ENCODE measurements at regions not wholly inside any gene's neighbourhood (a gene's known extent, or its start where the extent isn't known, plus 50 kb on each side); places are given as distances from the start of the nearest gene placed in this dataset.
A peak's percentile ranks its signal among the peaks of the same experiment; 100 is the strongest.
"Not testable (repeated sequence)": the region's sequence is repeated elsewhere in the genome, so short reads cannot be mapped to it uniquely, and the experiment has no call there.

- Histone ChIP-seq H2AFZ (ENCODE audit: low read length) (no peak overlapping the region), H3K4me3 (ENCODE audit: low read length) (no peak overlapping the region), H3K27ac (ENCODE audit: low read length) (no peak overlapping the region), H3K9me2 (replicated peaks; ENCODE audit: insufficient read depth, low read length) (no peaks in the 10 kb centered on the region), H3K36me3 (ENCODE audit: insufficient read depth, low read length) (no peaks in the 10 kb centered on the region), H3K9ac (ENCODE audit: low read length) (no peak overlapping the region), H3K79me2 (ENCODE audit: low read length) (no peaks in the 10 kb centered on the region), H3K4me2 (ENCODE audit: low read depth, low read length, poor library complexity, severe bottlenecking) (no peak overlapping the region), H4K20me1 (ENCODE audit: insufficient read depth, low read depth, low read length) (no peaks in the 10 kb centered on the region), H3K9me3 (ENCODE audit: low read length) (peaks cover 15% of the 10 kb centered on the region), H3K27me3 (ENCODE audit: low read length) (no peaks in the 10 kb centered on the region), H3K4me1 (ENCODE audit: low read length) (no peaks in the 10 kb centered on the region)
- no peak for DNase-seq
Measured at GRCh38 chr5:3091040-3091774, 339.7 kb upstream of the IRX2 start.

GRCh38 chr5:3090305-3090704 is 338.8 kb upstream of the IRX2 start:
- H3K9ac ChIP-seq (ENCODE audit: low read length): not testable (repeated sequence)

GRCh38 chr5:3080366-3080765 is 328.9 kb upstream of the IRX2 start:
- DNase-seq: no peak
- Histone ChIP-seq H3K9me3 (ENCODE audit: low read length) (peaks cover 19% of the 10 kb centered on the region), H3K4me2 (ENCODE audit: low read depth, low read length, poor library complexity, severe bottlenecking) (no peak overlapping the region), H3K9me2 (replicated peaks; ENCODE audit: insufficient read depth, low read length) (no peaks in the 10 kb centered on the region), H3K27me3 (ENCODE audit: low read length) (no peaks in the 10 kb centered on the region), H3K27ac (ENCODE audit: low read length) (no peak overlapping the region), H3K4me3 (ENCODE audit: low read length) (no peak overlapping the region), H3K9ac (ENCODE audit: low read length) (no peak overlapping the region), H4K20me1 (ENCODE audit: insufficient read depth, low read depth, low read length) (no peaks in the 10 kb centered on the region), H3K4me1 (ENCODE audit: low read length) (no peaks in the 10 kb centered on the region), H3K79me2 (ENCODE audit: low read length) (no peaks in the 10 kb centered on the region), H3K36me3 (ENCODE audit: insufficient read depth, low read length) (no peaks in the 10 kb centered on the region), H2AFZ (ENCODE audit: low read length) (no peak overlapping the region)

More at GRCh38 chr5:3090305-3090704, 338.8 kb upstream of the IRX2 start:
- not testable (repeated sequence) for H3K4me1 ChIP-seq (ENCODE audit: low read length); H3K4me2 ChIP-seq (ENCODE audit: low read depth, low read length, poor library complexity, severe bottlenecking); DNase-seq; H3K36me3 ChIP-seq (ENCODE audit: insufficient read depth, low read length); H2AFZ ChIP-seq (ENCODE audit: low read length); H4K20me1 ChIP-seq (ENCODE audit: insufficient read depth, low read depth, low read length); H3K27ac ChIP-seq (ENCODE audit: low read length); H3K9me2 ChIP-seq (replicated peaks; ENCODE audit: insufficient read depth, low read length); H3K27me3 ChIP-seq (ENCODE audit: low read length); H3K79me2 ChIP-seq (ENCODE audit: low read length); H3K4me3 ChIP-seq (ENCODE audit: low read length)
- peaks cover 15% of the 10 kb centered on the region for H3K9me3 ChIP-seq (ENCODE audit: low read length)

GRCh38 chr5:3077684-3078083 is 326.2 kb upstream of the IRX2 start:
- Histone ChIP-seq H3K4me3 (ENCODE audit: low read length) (no peak overlapping the region), H3K9me2 (replicated peaks; ENCODE audit: insufficient read depth, low read length) (no peaks in the 10 kb centered on the region), H3K79me2 (ENCODE audit: low read length) (no peaks in the 10 kb centered on the region), H3K4me2 (ENCODE audit: low read depth, low read length, poor library complexity, severe bottlenecking) (no peak overlapping the region), H4K20me1 (ENCODE audit: insufficient read depth, low read depth, low read length) (no peaks in the 10 kb centered on the region), H2AFZ (ENCODE audit: low read length) (no peak overlapping the region), H3K36me3 (ENCODE audit: insufficient read depth, low read length) (no peaks in the 10 kb centered on the region), H3K27ac (ENCODE audit: low read length) (no peak overlapping the region), H3K9me3 (ENCODE audit: low read length) (peaks cover 18% of the 10 kb centered on the region; the same call in 1 of the 2 replicates), H3K27me3 (ENCODE audit: low read length) (no peaks in the 10 kb centered on the region), H3K9ac (ENCODE audit: low read length) (no peak overlapping the region), H3K4me1 (ENCODE audit: low read length) (no peaks in the 10 kb centered on the region)
- DNase-seq: no peak

GRCh38 chr5:3075309-3075708 is 323.8 kb upstream of the IRX2 start:
- Histone ChIP-seq H3K4me2 (ENCODE audit: low read depth, low read length, poor library complexity, severe bottlenecking) (no peak overlapping the region), H3K79me2 (ENCODE audit: low read length) (no peaks in the 10 kb centered on the region), H3K9ac (ENCODE audit: low read length) (no peak overlapping the region), H4K20me1 (ENCODE audit: insufficient read depth, low read depth, low read length) (no peaks in the 10 kb centered on the region), H3K9me3 (ENCODE audit: low read length) (peaks cover 26% of the 10 kb centered on the region), H3K4me3 (ENCODE audit: low read length) (no peak overlapping the region), H2AFZ (ENCODE audit: low read length) (no peak overlapping the region), H3K27me3 (ENCODE audit: low read length) (no peaks in the 10 kb centered on the region), H3K4me1 (ENCODE audit: low read length) (no peaks in the 10 kb centered on the region), H3K27ac (ENCODE audit: low read length) (no peak overlapping the region), H3K36me3 (ENCODE audit: insufficient read depth, low read length) (no peaks in the 10 kb centered on the region), H3K9me2 (replicated peaks; ENCODE audit: insufficient read depth, low read length) (no peaks in the 10 kb centered on the region)
- peak; percentile 41 for DNase-seq

- H3K9me3 ChIP-seq (ENCODE audit: low read length): peaks cover 22% of the 10 kb centered on the region
Measured at GRCh38 chr5:3068401-3068800, 316.9 kb upstream of the IRX2 start.

DNA sequence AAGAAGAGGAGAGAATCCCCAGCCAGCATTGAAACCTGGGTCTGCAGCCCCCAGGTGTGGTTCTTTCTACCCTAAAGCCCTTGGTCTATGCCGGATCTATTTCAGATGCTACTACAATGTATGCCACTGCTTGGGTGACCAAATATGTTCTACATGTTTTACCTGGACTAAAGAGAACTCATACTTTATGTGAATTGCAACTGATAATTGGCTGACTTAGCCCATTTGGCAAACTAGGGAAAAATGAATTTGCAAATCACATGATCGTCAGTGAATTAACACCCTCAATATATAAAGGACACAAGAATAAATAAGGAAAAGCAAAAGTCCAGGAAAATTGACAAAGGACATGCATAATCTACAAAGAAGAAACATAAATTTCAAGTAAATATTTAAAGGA is 308.8 kb upstream of the IRX2 start:
- no peak for DNase-seq
- H3K4me3 ChIP-seq (ENCODE audit: low read length): no peak overlapping the region
- H3K27me3 ChIP-seq (ENCODE audit: low read length): no peaks in the 10 kb centered on the region
- H3K9ac ChIP-seq (ENCODE audit: low read length): no peak overlapping the region
- H3K79me2 ChIP-seq (ENCODE audit: low read length): no peaks in the 10 kb centered on the region
- H3K4me2 ChIP-seq (ENCODE audit: low read depth, low read length, poor library complexity, severe bottlenecking): no peak overlapping the region
- no peak overlapping the region for H2AFZ ChIP-seq (ENCODE audit: low read length)
- H3K4me1 ChIP-seq (ENCODE audit: low read length): no peaks in the 10 kb centered on the region
- H3K9me2 ChIP-seq (replicated peaks; ENCODE audit: insufficient read depth, low read length): no peaks in the 10 kb centered on the region
- no peaks in the 10 kb centered on the region for H3K36me3 ChIP-seq (ENCODE audit: insufficient read depth, low read length)
- peaks cover 18% of the 10 kb centered on the region for H3K9me3 ChIP-seq (ENCODE audit: low read length)
- H3K27ac ChIP-seq (ENCODE audit: low read length): no peak overlapping the region
- no peaks in the 10 kb centered on the region for H4K20me1 ChIP-seq (ENCODE audit: insufficient read depth, low read depth, low read length)

More at GRCh38 chr5:3068401-3068800, 316.9 kb upstream of the IRX2 start:
- Histone ChIP-seq H3K4me2 (ENCODE audit: low read depth, low read length, poor library complexity, severe bottlenecking) (no peak overlapping the region), H2AFZ (ENCODE audit: low read length) (no peak overlapping the region), H3K27me3 (ENCODE audit: low read length) (no peaks in the 10 kb centered on the region), H3K36me3 (ENCODE audit: insufficient read depth, low read length) (no peaks in the 10 kb centered on the region), H3K27ac (ENCODE audit: low read length) (no peak overlapping the region), H3K4me3 (ENCODE audit: low read length) (no peak overlapping the region), H3K4me1 (ENCODE audit: low read length) (no peaks in the 10 kb centered on the region), H4K20me1 (ENCODE audit: insufficient read depth, low read depth, low read length) (no peaks in the 10 kb centered on the region), H3K9ac (ENCODE audit: low read length) (no peak overlapping the region), H3K79me2 (ENCODE audit: low read length) (no peaks in the 10 kb centered on the region), H3K9me2 (replicated peaks; ENCODE audit: insufficient read depth, low read length) (no peaks in the 10 kb centered on the region)
- no peak for DNase-seq

DNA sequence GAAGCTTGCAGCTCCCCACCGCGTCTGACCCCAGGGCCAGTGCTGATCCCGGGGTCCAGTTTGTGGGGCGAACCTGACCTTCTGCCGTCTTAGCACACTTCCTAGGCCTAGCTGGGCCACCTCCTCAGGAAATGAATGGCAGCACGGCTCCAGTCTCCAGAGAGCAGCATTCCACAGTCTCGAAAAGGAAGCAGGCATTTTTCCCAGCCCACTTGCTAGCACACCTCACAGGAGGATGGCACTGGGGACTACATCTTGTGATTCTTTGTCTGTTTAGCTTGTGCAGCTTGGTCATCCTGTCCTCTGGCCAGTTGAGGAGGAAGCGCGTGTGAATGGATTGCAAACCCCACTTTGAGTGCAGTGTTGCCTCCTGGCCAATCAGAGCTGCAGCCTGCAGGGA is 308.0 kb upstream of the IRX2 start:
- Histone ChIP-seq H3K4me1 (ENCODE audit: low read length) (no peaks in the 10 kb centered on the region), H3K36me3 (ENCODE audit: insufficient read depth, low read length) (no peaks in the 10 kb centered on the region), H3K9me3 (ENCODE audit: low read length) (peaks cover 18% of the 10 kb centered on the region), H3K27ac (ENCODE audit: low read length) (no peak overlapping the region), H3K79me2 (ENCODE audit: low read length) (no peaks in the 10 kb centered on the region), H3K9ac (ENCODE audit: low read length) (no peak overlapping the region), H3K9me2 (replicated peaks; ENCODE audit: insufficient read depth, low read length) (no peaks in the 10 kb centered on the region), H3K4me2 (ENCODE audit: low read depth, low read length, poor library complexity, severe bottlenecking) (no peak overlapping the region), H3K27me3 (ENCODE audit: low read length) (no peaks in the 10 kb centered on the region), H3K4me3 (ENCODE audit: low read length) (no peak overlapping the region), H4K20me1 (ENCODE audit: insufficient read depth, low read depth, low read length) (no peaks in the 10 kb centered on the region), H2AFZ (ENCODE audit: low read length) (no peak overlapping the region)
- no peak for DNase-seq

Data from Karpas-422 (cell line).